Peyer's patch (tissue), 4 donors: ENCODE measurements at regions not wholly inside any gene's neighbourhood (a gene's known extent, or its start where the extent isn't known, plus 50 kb on each side); places are given as distances from the start of the nearest gene placed in this dataset.

Experiments used
- POLR2A ChIP-seq, 2 donors: fragments of 450-650 bp; IDR thresholded peaks; one replicate each; pipeline ENCODE4 v1.5.1; 2017; ENCODE audit warnings: antibody characterized with exemption in 2 of 2, mild to moderate bottlenecking in 2 of 2, moderate library complexity in 2 of 2
- TF ChIP-seq, protein P1 (sequence below), 6 experiments: fragments of 450-650 bp in 4 of 6; fragments of 200-600 bp in 2 of 6; sonication (generic) in 1 of 6; IDR thresholded peaks; one replicate each; pipeline ENCODE4 v1.5.1; 2017 to 2019; ENCODE audit warnings: antibody characterized with exemption in 6 of 6, mild to moderate bottlenecking in 3 of 6, moderate library complexity in 1 of 6

DNA sequence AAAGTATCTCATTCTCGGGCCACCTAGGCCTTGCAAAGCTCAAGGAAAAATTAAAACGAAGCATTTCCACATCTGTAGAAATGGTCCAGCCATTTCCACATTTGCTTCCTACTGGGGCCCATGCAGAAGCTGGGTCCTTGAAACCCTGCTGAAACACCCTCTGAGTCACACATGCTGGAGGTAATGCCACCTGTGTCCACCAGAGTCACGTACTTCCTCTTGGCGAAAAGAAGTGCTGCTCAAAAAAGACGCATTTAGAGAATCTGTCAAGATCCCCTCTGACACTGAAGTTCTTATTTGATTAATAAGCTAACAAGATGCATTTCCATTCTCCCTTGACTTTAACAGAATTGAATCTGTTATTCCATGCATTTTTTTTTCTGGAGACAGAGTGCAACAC is 423.2 kb downstream of the PREX1 start:
- TF ChIP-seq POLR2A (IDR thresholded peaks at IDR 0.05): no peak
- TF ChIP-seq, protein P1, sequence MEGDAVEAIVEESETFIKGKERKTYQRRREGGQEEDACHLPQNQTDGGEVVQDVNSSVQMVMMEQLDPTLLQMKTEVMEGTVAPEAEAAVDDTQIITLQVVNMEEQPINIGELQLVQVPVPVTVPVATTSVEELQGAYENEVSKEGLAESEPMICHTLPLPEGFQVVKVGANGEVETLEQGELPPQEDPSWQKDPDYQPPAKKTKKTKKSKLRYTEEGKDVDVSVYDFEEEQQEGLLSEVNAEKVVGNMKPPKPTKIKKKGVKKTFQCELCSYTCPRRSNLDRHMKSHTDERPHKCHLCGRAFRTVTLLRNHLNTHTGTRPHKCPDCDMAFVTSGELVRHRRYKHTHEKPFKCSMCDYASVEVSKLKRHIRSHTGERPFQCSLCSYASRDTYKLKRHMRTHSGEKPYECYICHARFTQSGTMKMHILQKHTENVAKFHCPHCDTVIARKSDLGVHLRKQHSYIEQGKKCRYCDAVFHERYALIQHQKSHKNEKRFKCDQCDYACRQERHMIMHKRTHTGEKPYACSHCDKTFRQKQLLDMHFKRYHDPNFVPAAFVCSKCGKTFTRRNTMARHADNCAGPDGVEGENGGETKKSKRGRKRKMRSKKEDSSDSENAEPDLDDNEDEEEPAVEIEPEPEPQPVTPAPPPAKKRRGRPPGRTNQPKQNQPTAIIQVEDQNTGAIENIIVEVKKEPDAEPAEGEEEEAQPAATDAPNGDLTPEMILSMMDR (IDR thresholded peaks at IDR 0.05): peak in 1 of 6 experiments; percentile 8
